Transverse colon (tissue), 4 donors: ENCODE measurements at regions not wholly inside any gene's neighbourhood (a gene's known extent, or its start where the extent isn't known, plus 50 kb on each side); places are given as distances from the start of the nearest gene placed in this dataset.

Experiments used
- DNase-seq: peaks from one replicate; pipeline ENCODE4 v3.0.0-alpha.2; 2019
- H3K27ac ChIP-seq, 4 donors: fragments of 200-600 bp; sonication (generic); 2 replicates each; pipeline ENCODE4 v1.5.1; 2016 to 2018; ENCODE audit warnings: inconsistent platforms in 4 of 4
- H3K27me3 ChIP-seq: fragments of 200-600 bp; sonication (generic); 2 replicates; pipeline ENCODE4 v1.5.1; 2017; ENCODE audit warnings: inconsistent platforms
- H3K36me3 ChIP-seq, 4 donors: fragments of 200-600 bp; sonication (generic); 2 replicates each; pipeline ENCODE4 v1.5.1; 2017 to 2019; ENCODE audit warnings: inconsistent platforms in 4 of 4
- H3K4me1 ChIP-seq, 4 donors: fragments of 200-600 bp; sonication (generic); 2 replicates each; pipeline ENCODE4 v1.5.1; 2017 to 2020; ENCODE audit warnings: inconsistent platforms in 4 of 4
- H3K4me3 ChIP-seq, 4 donors: fragments of 200-600 bp; sonication (generic); 1 replicate in 1 of 4; 2 replicates in 3 of 4; pipeline versions ENCODE4 v1.5.1 to v1.6.1; 2017 to 2019; ENCODE audit warnings: inconsistent platforms in 4 of 4
- H3K9me3 ChIP-seq, 2 donors: fragments of 200-600 bp; sonication (generic); 2 replicates each; pipeline ENCODE4 v1.5.1; 2017 to 2019; ENCODE audit warnings: inconsistent platforms in 2 of 2
- EP300 ChIP-seq: sonication (generic); formaldehyde crosslinking; IDR thresholded peaks from one replicate; pipeline ENCODE4 v1.6.1; 2017; ENCODE audit warnings: antibody characterized with exemption, low read depth
- POLR2A ChIP-seq: fragments of 450-650 bp; IDR thresholded peaks from one replicate; pipeline ENCODE4 v1.6.1; 2016; ENCODE audit warnings: antibody characterized with exemption, mild to moderate bottlenecking, moderate library complexity
- POLR2AphosphoS5 ChIP-seq, 3 donors: sonication (generic); formaldehyde crosslinking; IDR thresholded peaks; one replicate each; pipeline ENCODE4 v1.6.1; 2016; ENCODE audit warnings: antibody characterized with exemption in 3 of 3
- WGBS, 2 donors: methylation state at CpG; one replicate each; pipeline ENCODE4 v1.1.5; 2018; ENCODE audit warnings: low coverage in 1 of 2; 5-methylcytosine and 5-hydroxymethylcytosine counted together
- in situ Hi-C, 4 donors: fragments of 200-750 bp; cut with MboI; loops; one replicate each; pipeline versions ENCODE4 v1.15.0 to v1.15.1; 2017; ENCODE audit warnings: low sequenced_read_pairs in 3 of 4, low pct_ligation_motif_present in 1 of 4, low pct_unique_long_range_greater_than_20kb in 1 of 4
- intact Hi-C: fragments of 100-400 bp; cut with DNase I; formaldehyde crosslinking; loops from one replicate; pipeline ENCODE4 v1.15.1; 2023; ENCODE audit warnings: low total_unique reads
- TF ChIP-seq, protein P1 (sequence below), 5 experiments: fragments of 200-600 bp in 3 of 5; fragments of 450-650 bp in 2 of 5; sonication (generic) in 3 of 5; IDR thresholded peaks; 1 replicate in 2 of 5; 2 replicates in 3 of 5; pipeline ENCODE4 v1.5.1; 2016 to 2017; ENCODE audit warnings: antibody characterized with exemption in 5 of 5, inconsistent platforms in 3 of 5, mild to moderate bottlenecking in 2 of 5, moderate library complexity in 1 of 5

DNA sequence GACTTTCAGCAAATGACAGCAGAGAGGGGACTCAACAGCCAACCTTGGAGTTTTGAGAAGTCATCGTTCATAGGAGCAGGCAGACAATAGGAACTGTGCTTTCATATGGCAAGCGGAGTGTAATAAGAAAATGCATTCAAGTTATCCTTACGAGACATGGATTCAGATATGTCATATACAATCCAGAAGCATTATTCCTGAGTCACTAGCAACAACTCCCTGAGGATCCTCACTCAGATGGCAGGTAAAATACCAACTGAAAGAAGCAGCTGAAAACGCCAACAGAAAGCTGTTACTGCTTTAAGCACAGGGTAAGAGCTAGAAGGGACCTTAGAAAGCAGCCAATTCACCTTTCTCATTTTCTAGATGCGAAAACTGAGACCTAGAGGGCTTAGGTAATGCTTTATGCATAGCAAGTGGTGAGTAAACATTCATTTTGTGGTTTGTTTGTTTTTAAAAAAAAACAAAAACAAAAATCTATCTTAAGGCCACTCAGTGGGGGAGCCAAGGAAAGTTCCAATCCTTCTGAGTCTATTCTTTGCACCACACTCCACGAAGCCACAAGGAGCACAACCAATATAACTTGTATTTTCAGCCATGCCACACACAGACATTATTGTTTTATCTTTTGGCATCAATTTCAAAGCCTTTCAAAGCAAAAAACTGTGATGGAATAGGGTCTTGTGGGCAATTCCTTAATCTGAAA is 89.1 kb upstream of the RIOK3 start:
- 91 to 94% methylated on average over 5 to 6 of the region's 6 CpGs for WGBS, 2 donors
- in situ Hi-C loops, result loop anchor here in 1 of 4 donors (25.0 kb wide), 1 partner anchor 227 kb away; the partner anchor contains the start of gene CABLES1
- no peak for TF ChIP-seq EP300
- no peak for TF ChIP-seq POLR2A
- no peak for TF ChIP-seq POLR2AphosphoS5 (IDR thresholded peaks at IDR 0.05)
- TF ChIP-seq, protein P1, sequence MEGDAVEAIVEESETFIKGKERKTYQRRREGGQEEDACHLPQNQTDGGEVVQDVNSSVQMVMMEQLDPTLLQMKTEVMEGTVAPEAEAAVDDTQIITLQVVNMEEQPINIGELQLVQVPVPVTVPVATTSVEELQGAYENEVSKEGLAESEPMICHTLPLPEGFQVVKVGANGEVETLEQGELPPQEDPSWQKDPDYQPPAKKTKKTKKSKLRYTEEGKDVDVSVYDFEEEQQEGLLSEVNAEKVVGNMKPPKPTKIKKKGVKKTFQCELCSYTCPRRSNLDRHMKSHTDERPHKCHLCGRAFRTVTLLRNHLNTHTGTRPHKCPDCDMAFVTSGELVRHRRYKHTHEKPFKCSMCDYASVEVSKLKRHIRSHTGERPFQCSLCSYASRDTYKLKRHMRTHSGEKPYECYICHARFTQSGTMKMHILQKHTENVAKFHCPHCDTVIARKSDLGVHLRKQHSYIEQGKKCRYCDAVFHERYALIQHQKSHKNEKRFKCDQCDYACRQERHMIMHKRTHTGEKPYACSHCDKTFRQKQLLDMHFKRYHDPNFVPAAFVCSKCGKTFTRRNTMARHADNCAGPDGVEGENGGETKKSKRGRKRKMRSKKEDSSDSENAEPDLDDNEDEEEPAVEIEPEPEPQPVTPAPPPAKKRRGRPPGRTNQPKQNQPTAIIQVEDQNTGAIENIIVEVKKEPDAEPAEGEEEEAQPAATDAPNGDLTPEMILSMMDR (IDR thresholded peaks at IDR 0.05), result no peak
- Histone ChIP-seq H3K36me3 (no peaks in the 10 kb centered on the region), H3K4me3 (no peak overlapping the region), H3K27ac (no peak overlapping the region), H3K9me3 (no peaks in the 10 kb centered on the region), H3K27me3 (no peaks in the 10 kb centered on the region), H3K4me1 (peaks cover 0 to under 1% (median 0%) of the 10 kb centered on the region in 4 donors)
- no peak for DNase-seq
- intact Hi-C loops, result no loop called here

DNA sequence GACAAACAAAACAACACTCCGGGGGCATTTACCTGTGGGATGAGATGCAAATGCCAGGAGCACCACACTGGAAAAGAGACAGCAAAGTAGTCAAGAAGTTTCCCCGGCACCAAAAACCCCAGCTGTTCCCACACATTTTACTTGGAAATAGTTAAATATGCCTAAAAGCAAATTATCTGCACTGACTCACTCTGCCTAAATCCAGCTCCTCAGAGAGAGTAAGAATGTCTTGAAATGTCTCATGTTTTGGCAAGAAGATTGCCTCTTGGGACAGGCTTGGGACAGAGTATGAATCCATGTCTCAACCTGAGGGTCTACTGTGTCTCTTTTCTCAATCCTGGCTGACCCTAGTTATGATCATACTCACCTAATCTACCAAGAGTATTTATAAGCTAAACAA is 87.5 kb upstream of the RIOK3 start:
- WGBS, 2 donors, result 73% methylated on average over 2 of the region's 2 CpGs; no CpG with 5 or more reads in 1 of the 2 donors
- Histone ChIP-seq H3K27me3 (no peaks in the 10 kb centered on the region), H3K9me3 (no peaks in the 10 kb centered on the region), H3K4me3 (no peak overlapping the region), H3K27ac (no peak overlapping the region), H3K36me3 (no peaks in the 10 kb centered on the region), H3K4me1 (no peaks in the 10 kb centered on the region)
- DNase-seq, result no peak
- intact Hi-C loops, result no loop called here
- in situ Hi-C loops, result loop anchor here in 1 of 4 donors (25.0 kb wide), 1 partner anchor 228 kb away; the partner anchor contains the start of gene CABLES1
- TF ChIP-seq POLR2A (no peak), EP300 (no peak), POLR2AphosphoS5 (IDR thresholded peaks at IDR 0.05) (no peak)
- TF ChIP-seq, protein P1 (IDR thresholded peaks at IDR 0.05), result no peak

DNA sequence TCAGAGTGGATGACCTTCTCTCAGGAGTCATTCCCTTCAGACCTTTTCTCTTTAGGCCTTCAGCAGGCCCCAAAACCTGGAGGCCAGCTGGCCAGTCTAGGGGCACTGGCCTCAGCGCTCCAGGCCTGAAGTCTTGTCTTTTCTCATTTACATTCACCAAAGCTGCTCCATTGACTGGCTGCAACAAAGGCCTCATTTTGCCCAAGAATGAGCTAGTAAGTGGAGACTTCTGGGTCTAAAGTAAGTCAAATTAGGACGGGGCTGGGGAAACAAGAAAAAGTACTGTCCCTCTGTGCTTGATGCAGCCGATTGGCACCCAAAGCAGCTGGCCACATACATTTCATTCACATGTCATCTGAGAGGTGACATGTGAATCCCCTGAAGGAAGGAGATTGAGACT is 83.8 kb upstream of the RIOK3 start:
- TF ChIP-seq POLR2A, result no peak
- no peak for TF ChIP-seq POLR2AphosphoS5 (IDR thresholded peaks at IDR 0.05)
- no peak for TF ChIP-seq EP300
- TF ChIP-seq, protein P1 (IDR thresholded peaks at IDR 0.05), result no peak
- in situ Hi-C loops (loop anchor here in 1 of 4 donors (25.0 kb wide), 1 partner anchor 232 kb away; the partner anchor contains the start of gene CABLES1), intact Hi-C loops (no loop called here)
- no peak for DNase-seq
- Histone ChIP-seq H3K27ac (no peak overlapping the region), H3K9me3 (no peaks in the 10 kb centered on the region), H3K4me3 (no peak overlapping the region), H3K27me3 (no peaks in the 10 kb centered on the region), H3K36me3 (no peaks in the 10 kb centered on the region), H3K4me1 (no peaks in the 10 kb centered on the region)
- 72 to 93% methylated on average over 2 to 3 of the region's 3 CpGs for WGBS, 2 donors

DNA sequence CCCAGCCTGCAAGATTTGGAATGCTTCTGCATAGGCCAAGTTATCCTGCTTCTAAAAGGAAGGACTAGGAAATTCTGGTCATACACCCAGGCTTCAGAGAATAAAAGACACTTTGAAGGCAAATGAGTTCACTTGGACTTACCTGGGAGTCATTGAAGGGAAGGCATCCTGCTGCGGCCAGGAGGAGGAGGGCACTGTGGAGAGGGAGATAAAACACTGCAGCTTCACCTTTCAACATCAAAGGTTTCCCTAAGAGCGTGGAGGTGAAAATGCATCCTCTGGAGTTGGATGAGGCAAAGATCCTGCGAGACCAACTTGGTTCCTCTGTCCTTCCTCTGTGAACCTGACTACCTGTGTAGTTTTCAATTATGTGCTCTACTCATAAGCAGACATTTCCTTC is 79.5 kb upstream of the RIOK3 start:
- Histone ChIP-seq H3K27ac (no peak overlapping the region), H3K36me3 (no peaks in the 10 kb centered on the region), H3K4me1 (peaks cover under 1 to 18% (median 13%) of the 10 kb centered on the region in 4 donors), H3K27me3 (no peaks in the 10 kb centered on the region), H3K9me3 (no peaks in the 10 kb centered on the region), H3K4me3 (no peak overlapping the region)
- intact Hi-C loops (no loop called here), in situ Hi-C loops (loop anchor here in 1 of 4 donors (25.0 kb wide), 1 partner anchor 236 kb away; the partner anchor contains the start of gene CABLES1)
- WGBS, 2 donors, result 94 to 100% methylated on average over 3 of the region's 3 CpGs
- TF ChIP-seq POLR2AphosphoS5 (IDR thresholded peaks at IDR 0.05) (no peak), POLR2A (no peak)
- TF ChIP-seq, protein P1 (IDR thresholded peaks at IDR 0.05), result no peak
- DNase-seq, result no peak
